ENCODE measurements at regions not wholly inside any gene's neighbourhood (a gene's known extent, or its start where the extent isn't known, plus 50 kb on each side); places are given as distances from the start of the nearest gene placed in this dataset.
"Not testable (repeated sequence)": the region's sequence is repeated elsewhere in the genome, so short reads cannot be mapped to it uniquely, and the experiment has no call there.

GRCh38 chr7:33790746-33791145, 114.6 kb upstream of the BMPER start:
- no peak for DNase-seq

DNA sequence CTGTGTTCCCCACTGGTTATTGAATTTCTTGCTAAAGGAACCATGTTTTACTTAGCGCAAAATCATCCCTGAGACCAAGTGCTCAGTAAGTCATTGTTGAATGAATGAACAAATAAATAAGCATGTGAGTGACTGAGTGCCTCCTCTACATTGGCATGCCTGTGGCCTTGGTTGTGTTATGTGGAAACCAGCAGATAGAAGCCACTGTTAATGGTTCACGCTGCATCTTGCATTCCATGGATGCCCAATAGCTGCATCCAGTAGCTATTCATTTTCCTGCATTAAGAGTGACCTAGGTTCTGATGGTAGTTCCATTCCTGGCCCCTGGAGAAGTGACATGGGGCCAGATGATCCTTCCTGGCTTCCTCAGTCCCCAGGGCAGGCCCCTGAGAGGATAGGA, 113.3 kb upstream of the BMPER start:
- no peak for DNase-seq

GRCh38 chr7:33792547-33793105, 112.7 kb upstream of the BMPER start:
- DNase-seq: no peak

DNA sequence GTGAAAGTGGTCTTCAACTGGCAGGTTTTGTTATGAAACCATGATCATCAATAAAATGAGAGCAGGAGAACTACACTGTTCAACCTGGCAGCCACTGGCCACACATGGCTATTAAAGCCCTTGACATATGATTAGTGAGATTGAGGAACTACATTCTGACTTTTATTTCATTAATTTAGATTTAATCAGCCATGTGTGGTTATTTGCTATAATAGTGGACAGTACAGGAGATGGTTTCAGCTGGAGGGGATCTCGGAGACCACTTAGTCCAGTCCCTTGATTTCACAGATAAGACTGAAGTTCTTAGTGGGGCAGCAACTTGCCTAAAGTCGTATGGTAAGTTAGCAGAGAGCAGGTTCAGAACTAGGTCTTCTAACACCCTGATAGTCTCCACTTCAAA, 111.7 kb upstream of the BMPER start:
- DNase-seq: no peak

- no peak for DNase-seq
Observed at GRCh38 chr7:33794419-33794818, 110.9 kb upstream of the BMPER start.

DNA sequence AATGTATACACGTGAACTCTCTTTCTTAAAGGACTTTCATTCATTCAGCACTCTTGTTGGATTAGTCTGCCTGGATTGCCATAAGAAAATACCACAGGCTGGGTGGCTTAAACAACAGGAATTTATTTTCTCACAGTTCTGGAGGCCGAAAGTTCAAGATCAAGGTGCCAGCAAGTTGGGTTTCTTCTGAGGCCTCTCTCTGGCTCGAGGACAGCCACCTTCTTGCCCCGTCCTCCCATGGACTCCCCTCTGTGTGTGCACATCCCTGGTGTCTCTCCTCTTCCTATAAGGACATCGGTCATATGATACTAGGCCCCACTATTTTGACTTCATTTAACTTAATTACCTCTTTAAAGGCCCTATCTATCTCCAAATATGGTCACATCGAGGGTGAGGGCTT, 110.4 kb upstream of the BMPER start:
- no peak for DNase-seq

- no peak for DNase-seq
Observed at GRCh38 chr7:33796538-33796937, 108.8 kb upstream of the BMPER start.

DNA sequence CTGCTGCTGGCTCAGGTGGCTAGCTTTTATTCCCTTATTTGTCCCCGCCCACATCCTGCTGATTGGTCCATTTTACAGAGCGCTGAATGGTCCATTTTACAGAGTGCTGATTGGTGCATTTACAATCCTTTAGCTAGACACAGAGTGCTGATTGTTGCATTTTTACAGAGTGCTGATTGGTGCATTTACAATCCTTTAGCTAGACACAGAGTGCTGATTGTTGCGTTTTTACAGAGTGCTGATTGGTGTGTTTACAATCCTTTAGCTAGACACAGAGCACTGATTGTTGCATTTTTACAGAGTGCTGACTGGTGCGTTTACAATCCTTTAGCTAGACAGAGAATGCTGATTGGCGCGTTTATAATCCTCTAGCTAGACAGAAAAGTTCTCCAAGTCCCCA, 107.8 kb upstream of the BMPER start:
- not testable (repeated sequence) for DNase-seq

GRCh38 chr7:33798686-33799325, 106.5 kb upstream of the BMPER start:
- no peak for DNase-seq

GRCh38 chr7:33799766-33800165, 105.6 kb upstream of the BMPER start:
- no peak for DNase-seq

DNA sequence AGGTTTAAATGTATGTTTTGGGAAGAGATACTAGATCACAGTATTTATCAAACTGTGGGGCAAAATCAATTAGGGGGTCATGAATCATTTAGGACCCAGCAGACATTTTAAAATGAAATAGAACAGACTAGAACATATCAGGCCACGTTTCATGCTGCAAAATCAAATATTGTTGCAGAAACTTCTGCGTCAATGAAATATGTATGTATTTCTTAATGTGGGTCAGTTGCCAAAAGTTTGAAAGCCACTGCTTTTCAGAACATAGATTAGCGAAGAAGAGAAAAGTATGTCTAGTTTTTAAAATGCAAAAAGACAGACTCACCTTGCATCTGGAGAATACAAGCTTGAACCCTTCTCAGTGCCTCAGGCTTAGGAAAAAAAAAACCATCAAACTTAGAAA, 102.7 kb upstream of the BMPER start:
- no peak for DNase-seq

DNA sequence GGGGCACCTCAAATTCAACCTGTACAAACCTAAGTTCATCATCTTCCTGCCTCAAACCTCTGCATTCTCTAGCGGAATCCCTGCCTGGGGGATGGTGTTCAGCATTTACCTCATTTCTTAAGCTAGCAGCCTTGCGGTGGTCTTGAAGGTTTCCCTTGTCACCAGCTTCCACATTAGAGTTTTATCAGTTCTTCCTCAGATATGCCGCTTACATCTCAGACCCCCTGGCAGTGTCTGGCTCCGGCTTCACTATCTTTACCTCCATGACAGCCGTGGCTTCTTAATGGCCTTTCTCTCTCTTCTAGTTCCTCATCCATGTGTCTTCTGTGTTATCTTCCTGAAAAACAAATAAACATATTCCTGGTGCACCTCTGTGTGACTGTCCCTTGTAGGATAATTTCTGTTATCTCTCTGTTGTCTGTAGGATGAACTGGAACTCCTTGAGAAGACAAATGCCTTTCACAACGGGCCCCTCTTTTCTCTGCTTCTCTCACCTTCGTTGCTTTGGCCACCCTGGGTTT, 101.1 kb upstream of the BMPER start:
- no peak for DNase-seq

DNA sequence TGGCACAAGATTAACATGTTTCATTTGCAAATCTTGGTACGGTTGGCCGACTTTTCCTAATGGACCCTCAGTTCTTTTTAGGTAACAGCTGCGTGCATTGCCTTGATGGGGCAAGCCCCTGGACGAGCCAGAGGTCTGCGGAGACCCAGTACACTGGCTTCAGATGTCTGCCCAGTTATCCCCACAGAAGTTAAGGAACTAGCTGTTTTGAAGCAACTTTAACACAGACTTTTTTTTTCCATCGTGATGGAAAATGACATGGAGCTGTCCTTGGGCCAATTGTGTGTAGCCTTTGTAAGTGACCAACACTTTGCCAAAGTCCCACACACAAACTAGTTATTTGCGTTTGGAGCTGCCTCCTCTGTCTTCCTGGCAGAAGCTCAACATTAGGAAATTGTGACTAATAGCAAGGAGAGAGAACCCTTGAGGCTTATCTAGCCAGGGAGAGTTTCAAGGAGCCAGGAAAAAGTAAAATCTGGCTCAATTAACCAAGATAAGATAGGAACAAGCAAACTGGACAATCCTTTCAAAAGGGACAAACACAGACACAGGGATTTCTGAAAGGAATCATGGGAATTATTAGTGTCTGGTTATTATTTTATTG, 99.6 kb upstream of the BMPER start:
- peak; percentile 59 for DNase-seq

- DNase-seq: no peak
Observed at GRCh38 chr7:33806298-33807154, 98.8 kb upstream of the BMPER start.

GRCh38 chr7:33807155-33807530, 98.2 kb upstream of the BMPER start:
- no peak for DNase-seq

GRCh38 chr7:33807779-33808482, 97.4 kb upstream of the BMPER start:
- DNase-seq: peak; percentile 90

DNA sequence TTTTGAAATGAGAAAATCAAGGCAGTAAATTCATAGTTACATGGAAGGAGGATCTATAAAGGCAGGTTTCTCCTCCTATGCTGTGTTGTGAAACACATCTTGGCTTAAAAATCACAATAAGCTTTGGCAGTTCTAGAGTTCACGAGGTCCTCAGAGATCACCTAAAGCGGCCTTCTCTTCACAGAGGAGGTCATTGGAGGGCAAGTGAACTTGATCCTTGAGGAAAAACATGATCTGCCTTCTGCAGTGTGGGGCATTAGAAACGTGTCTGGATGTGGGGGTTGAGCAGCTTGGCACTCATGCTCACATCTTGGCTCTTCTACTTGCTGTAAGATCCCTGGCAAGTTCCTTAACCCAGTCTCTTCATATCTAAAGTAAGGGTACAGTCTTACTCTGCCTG, 96.1 kb upstream of the BMPER start:
- no peak for DNase-seq

- DNase-seq: no peak
Observed at GRCh38 chr7:33810356-33810755, 95.0 kb upstream of the BMPER start.

DNA sequence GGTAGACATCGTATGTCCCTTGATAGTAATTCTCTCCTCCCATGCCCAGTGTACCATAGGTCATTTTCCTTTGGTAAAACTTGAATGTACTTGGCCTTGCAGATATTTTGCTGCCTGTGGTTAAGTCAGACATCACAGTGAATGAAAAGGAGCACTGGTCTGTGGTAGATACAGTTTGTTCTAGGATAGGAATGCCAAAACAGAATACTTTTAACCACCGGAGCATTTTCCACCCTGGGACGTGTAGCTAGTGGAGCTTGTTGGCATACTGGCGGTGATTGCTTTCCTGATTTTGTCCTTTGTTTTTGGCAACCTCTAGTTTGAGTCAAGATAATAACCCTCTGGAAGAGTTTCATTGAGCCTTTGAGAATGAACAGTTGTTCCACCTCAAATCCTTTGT, 92.0 kb upstream of the BMPER start:
- no peak for DNase-seq

DNA sequence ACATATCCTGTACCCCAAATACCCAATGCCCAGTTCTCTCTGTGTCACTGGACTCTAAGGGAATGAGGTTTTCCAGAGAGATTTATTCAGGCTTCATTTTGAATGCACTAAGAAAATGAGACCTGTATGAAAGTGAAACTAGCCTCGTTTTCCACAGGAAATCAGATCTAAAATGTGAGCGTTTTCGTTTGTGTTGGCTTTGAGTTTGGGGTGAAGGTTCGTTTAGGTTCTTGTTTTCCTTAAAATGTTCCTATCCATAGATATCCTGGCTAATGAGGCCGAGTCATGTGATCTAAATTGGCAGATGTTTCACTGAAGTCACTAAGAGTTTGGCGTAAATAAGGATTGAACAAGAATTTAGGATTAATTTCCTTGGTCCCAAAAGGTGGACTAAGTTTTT, 90.9 kb upstream of the BMPER start:
- DNase-seq: no peak

GRCh38 chr7:33814936-33815335, 90.4 kb upstream of the BMPER start:
- no peak for DNase-seq

DNA sequence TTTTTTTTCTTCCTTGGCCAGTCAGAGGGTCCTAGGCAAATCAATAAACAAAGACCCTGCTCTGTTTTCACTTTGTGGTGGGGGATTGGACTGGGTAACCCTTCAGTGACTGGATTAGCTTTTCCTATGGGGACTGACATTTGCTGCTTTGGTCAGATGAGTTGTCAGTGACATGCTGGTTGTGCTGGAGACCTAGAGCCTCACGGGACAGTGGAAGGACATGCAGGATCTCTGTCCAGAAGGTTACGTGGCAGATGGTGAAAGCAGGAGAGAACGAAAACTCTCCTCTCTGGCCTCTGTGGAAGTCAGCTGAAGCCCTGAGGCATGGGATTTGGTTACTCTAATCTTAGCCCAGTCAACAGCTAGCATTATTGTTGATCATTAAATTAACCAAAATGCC, 90.0 kb upstream of the BMPER start:
- no peak for DNase-seq

DNA sequence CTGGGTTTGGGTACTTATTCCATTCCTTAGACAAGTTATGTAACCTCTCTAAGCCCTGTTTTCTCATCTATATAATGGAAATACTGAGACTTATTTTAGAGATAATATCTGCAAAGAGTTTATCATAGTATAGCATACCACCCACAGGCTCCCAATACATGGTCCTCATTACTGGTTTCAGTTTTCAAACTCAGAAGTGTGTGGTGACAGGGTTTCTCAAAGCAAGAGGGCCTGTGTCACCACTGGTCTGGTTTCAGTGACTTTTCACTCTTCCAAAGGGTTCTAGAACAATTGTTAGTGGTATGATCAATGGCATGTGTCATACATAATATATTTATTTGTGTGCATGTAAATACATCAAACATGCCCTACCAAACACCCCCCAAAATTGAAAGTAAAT, 89.2 kb upstream of the BMPER start:
- DNase-seq: no peak

Measured in EL (cell line).